GM19239 (cell line): ENCODE measurements at regions not wholly inside any gene's neighbourhood (a gene's known extent, or its start where the extent isn't known, plus 50 kb on each side); places are given as distances from the start of the nearest gene placed in this dataset.

ENCODE experiments used
- DNase-seq: peaks from one replicate; pipeline ENCODE4 v3.0.0; 2011; ENCODE audit warnings: low spot score; ENCODE audit not compliant: insufficient read length
- FAIRE-seq: peaks from 2 replicates; lab custom pipeline; 2011; peaks lifted over from hg19 to GRCh38; lab: Jason Lieb, UNC

DNA sequence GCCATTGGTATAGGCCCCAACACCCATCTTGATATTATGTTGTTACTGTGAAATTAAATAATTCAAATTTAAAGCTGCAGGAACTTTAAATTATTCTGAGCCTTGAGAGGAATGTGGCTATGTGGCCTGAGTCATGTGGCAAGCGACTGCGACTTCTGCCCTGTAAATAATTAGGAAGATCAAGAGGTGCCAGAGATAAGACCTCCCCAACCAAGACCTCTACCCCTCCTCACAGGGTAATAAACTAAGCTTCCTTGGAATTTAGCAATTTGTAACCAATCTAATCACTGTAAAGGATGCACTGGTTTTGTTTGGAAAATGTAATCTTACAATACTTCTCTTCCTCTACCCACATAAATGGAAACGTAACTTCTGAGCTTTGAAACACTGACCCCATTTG is 501.9 kb downstream of the RAPGEF2 start:
- FAIRE-seq (no peak), DNase-seq (no peak)

- FAIRE-seq (no peak), DNase-seq (no peak)
These were observed 504.0 kb downstream of the RAPGEF2 start for GRCh38 chr4:159606835-159607234.

- no peak for DNase-seq
- no peak for FAIRE-seq
These were observed 504.9 kb downstream of the RAPGEF2 start for GRCh38 chr4:159607809-159608208.

GRCh38 chr4:159608436-159608835 is 505.6 kb downstream of the RAPGEF2 start:
- FAIRE-seq (no peak), DNase-seq (no peak)

DNA sequence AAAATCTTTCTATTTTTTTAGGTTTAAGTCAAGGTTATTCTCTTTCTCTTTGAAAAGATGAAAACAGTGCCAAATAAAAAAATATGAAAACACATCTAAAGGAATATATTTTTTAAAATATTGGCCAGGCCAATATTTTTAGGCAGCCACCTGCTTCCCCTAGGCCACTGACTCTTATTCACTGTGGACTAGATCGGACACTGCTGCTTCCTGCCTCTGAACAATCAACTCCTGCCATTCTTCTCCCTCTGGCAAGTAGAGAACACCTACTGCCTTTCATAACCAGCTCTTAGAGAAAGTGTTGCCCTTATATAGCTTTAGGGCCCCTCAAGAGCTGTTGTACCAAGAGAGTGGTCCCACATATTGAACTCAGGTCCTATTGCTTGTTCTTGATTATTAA is 529.2 kb downstream of the RAPGEF2 start:
- DNase-seq (no peak), FAIRE-seq (no peak)

DNA sequence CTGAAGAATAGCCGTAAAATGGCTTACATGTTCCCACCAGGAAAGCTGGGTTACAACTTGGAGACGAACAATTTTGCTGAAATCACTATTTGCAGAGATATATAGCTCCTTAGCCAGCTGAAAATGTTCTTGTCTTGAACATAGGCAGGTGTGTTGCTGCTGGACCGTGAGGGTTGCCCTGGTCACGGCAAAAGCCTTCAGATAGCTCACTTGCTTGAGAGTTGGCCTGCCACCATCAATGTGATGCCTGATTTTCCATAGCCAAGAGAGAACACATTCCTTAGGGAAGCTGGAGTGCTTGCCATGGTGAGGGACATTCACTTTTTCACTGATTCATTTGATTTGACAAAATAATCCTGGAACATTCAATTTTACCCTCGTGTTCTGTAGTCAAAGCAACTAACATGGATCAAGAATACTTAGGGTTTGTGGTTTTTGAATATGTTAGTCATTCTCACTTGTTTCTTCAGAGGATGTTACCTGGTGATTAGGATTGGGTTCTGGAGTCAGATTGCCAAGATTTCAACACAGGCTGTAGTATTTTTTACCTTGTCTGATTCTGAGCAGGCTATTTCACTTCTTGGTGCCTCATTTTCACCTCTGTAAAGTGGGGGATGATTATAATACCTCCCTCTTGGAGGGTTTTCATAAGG is 536.9 kb downstream of the RAPGEF2 start:
- no peak for DNase-seq
- no peak for FAIRE-seq

DNA sequence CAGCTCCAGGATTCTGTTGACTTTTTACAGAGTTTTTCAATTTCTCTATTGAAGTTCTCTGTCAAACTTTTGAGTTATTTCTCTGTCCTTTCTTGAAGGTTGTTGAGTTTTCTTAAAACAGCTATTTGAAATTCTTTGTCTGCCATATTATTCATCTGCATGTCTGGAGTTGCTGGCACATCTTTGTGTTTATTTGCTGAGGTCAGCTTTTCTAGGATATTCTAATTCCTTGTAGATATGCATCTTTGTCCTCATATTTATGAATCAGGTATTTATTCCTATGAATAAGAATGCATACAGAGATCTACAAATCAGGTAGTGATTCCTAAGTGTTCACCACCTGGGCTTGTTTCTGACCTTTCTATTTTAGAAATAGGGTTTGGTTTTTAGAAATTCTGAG is 546.4 kb downstream of the RAPGEF2 start:
- FAIRE-seq, result no peak

GRCh38 chr4:159652871-159653270 is 550.0 kb downstream of the RAPGEF2 start:
- DNase-seq (no peak), FAIRE-seq (no peak)

More for the DNA sequence above, 546.4 kb downstream of the RAPGEF2 start:
- no peak for DNase-seq

DNA sequence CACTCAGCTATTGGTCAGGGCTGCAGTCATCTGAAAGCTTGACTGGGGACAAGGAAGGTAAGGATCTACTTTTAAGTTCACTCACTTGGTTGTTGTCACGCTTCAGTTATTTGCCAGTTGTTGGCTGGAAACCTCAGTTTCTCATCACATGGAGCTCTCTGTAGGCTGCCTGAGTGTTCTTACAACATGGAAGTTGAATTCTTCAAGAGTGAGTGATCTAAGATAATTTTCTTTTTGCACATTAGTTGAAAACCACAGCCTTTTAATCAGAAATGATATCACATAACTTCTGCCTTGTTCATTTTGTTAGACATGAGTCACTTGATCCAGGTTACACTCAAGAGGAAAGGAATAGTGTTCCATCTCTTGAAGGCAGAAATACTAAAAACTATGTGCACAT is 552.7 kb downstream of the RAPGEF2 start:
- FAIRE-seq (no peak), DNase-seq (no peak)

- FAIRE-seq, result no peak
- no peak for DNase-seq
These were observed 566.2 kb downstream of the RAPGEF2 start for GRCh38 chr4:159669094-159669493.

GRCh38 chr4:159673221-159673620 is 570.3 kb downstream of the RAPGEF2 start:
- DNase-seq (no peak), FAIRE-seq (no peak)

DNA sequence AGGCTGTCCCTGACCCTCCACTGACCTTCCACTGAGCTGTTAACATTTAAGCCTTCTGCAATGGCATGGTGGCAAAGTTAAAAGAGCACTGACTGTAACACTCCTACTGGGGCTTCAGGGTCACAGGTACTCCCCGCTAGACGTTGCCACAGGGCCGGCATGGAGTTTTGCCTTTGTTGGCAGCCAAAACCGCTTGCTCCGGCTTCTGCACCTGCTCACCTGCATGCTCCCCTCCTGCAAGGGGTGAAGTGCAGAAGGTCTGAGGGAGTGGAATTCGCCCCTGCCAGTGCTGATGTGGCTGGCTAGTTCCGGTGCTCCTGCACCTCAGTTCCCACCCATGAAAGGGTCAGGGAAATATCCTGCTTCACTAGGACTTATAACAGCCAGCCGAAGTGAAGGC is 571.4 kb downstream of the RAPGEF2 start:
- DNase-seq, result no peak
- no peak for FAIRE-seq

GRCh38 chr4:159677521-159677920 is 574.6 kb downstream of the RAPGEF2 start:
- DNase-seq (no peak), FAIRE-seq (no peak)

DNA sequence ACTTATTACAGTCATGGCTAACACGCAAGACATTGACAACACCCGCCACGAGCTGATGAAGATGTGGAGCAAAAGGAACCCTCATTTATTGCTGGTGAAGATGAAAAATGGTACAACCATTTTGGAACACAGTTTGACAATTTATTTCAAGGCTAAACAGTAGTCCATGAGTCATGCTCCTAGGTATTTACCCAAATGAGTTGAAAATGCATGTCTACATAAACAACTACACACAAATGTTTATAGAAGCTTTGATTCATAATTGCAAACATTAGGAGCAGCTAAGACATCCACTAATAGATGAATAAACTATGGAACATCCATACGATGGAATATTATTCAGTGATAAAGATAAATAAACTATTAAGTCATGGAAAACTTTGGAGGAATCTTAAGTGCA is 580.1 kb downstream of the RAPGEF2 start:
- no peak for FAIRE-seq
- no peak for DNase-seq

- no peak for FAIRE-seq
These were observed 581.2 kb downstream of the RAPGEF2 start for GRCh38 chr4:159684061-159684460.

DNA sequence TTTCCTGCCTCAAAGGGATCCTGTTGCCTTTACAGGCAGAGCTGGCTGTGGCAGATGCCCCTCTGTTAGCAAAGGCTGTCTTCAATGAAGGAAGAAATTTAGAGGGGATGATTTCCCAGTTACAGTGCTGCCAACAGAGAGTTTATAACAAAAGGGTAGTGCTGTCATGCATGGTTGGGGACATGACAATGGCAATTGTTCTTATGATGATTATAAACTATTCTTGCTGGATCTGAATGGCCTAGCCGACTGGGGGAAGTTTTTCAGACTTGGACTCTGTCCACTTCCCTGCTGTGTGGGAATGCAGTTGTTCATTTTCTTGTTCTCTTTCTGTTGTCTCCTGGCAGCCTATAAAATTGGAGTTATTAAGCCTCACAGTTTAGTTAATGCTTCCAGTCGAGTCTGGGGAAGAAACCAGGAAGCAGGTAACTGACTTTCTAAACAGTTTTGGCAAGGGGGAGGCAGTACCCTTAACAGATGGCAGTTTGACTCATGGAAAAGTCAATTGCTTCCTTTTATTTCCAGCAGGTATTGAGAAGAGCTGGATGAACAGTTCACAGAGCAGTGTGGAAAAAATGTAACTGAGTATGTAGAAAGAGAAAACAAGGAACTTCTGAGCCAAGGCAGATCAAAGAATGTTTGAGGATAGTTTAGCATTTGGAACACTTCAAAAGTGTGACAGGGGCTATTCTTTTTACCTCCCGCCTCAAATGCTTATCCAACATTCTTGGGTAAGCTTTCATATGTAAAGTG is 582.6 kb downstream of the RAPGEF2 start:
- FAIRE-seq (no peak), DNase-seq (no peak)

More at GRCh38 chr4:159684061-159684460, 581.2 kb downstream of the RAPGEF2 start:
- DNase-seq, result no peak

- FAIRE-seq (no peak), DNase-seq (no peak)
These were observed 586.6 kb downstream of the RAPGEF2 start for GRCh38 chr4:159689526-159689925.

DNA sequence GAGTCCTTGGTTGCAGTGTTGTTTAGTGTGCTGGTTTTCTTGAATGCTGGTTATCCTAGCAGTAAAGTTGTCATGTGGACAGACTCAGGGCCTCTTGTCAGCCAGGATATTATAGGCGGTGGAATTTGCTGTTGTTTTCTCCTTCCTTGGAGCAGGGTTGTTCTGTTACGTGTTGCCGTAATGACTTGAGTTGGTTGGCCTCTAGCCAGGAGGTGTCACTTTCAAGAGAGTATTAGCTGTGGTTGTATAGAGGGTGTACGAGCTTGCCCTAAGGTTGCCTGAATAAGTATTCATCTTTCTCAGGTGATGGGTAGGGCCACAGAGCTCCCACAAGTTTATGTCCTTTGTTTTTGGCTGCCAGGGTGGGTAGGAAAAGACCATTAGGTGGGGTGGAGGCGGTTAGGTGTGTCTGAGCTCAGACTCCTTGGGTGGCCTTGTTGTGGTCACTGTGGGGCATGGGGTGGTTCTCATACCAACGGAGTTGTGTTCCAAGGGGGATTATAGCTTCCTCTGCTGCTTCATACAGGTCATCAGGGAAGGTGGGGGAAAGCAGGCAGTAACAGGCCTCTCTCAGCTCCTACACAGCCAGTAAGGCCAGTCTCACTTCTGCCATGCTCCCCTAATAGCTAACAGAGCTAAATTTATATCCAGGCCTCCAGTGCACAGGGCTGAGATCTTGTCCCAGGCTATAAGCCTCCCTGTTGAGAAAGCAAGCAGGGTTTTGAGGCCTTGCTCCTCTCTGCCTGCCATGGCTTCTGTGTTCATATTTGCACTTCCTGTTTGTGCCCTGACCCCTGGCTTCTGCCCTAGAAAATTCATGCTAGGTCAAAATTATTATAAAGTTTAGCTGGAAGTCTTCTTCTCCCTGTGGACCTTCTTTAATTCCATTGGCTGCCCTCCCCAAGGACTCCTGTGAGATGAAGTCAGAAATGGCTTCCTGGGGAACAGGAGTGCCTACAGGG is 594.7 kb downstream of the RAPGEF2 start:
- DNase-seq (no peak), FAIRE-seq (no peak)

- FAIRE-seq, result no peak
- DNase-seq, result no peak
These were observed 595.5 kb downstream of the RAPGEF2 start for GRCh38 chr4:159698336-159698735.

GRCh38 chr4:159702200-159702599 is 599.3 kb downstream of the RAPGEF2 start:
- FAIRE-seq (no peak), DNase-seq (no peak)

DNA sequence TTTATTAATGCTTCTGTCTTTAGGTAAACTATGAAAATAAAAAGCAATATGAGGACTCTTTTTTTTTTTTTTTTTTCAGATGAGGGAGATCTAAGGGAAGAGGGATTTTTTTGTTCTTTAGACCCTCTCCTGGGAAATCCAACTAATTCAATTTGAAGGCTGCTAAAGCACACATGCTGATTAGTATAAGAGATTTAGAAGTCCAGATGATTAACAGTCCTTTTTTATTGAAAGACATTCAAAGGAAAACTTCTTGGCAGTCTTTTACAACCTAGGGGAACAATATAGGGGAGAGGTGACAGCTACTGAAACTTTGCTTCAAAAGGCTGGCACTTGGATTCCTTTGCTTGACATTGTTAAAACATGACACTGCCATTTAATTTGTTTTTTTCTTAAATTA is 602.5 kb downstream of the RAPGEF2 start:
- FAIRE-seq (no peak), DNase-seq (no peak)
